ENCODE measurements at regions not wholly inside any gene's neighbourhood (a gene's known extent, or its start where the extent isn't known, plus 50 kb on each side); places are given as distances from the start of the nearest gene placed in this dataset.

DNA sequence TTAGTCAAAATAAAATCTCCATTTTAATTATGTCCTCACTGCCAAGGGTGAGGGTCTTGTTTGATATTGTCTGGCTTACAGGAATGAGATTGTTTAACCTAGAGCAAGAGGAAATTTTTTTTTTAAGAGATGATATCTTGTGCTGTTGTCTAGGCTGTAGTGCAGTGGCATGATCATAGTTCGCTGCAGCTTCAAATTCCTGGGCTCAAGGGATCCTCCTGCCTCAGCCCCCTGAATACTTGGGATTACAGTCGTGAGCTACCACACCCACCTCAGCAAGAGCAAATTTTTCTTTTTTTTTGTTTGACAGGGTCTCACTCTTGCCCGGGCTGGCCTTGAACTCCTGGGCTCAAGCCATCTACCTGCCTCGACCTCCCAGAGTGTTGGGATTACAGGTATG is 84.6 kb downstream of the DISP1 start:
- TF ChIP-seq CTCF (conservative IDR thresholded peaks at IDR 0.05) (no peak), EZH2 (IDR thresholded peaks at IDR 0.05; ENCODE audit: low read depth) (no peak)

Data from PC-9 (cell line).